ENCODE measurements at regions not wholly inside any gene's neighbourhood (a gene's known extent, or its start where the extent isn't known, plus 50 kb on each side); places are given as distances from the start of the nearest gene placed in this dataset.
A peak's percentile ranks its signal among the peaks of the same experiment; 100 is the strongest.

- Histone ChIP-seq H3K27me3 (no peaks in the 10 kb centered on the region), H3K36me3 (no peaks in the 10 kb centered on the region), H3K4me1 (no peaks in the 10 kb centered on the region), H3K4me3 (no peak overlapping the region), H3K27ac (no peak overlapping the region), H3K9me3 (no peaks in the 10 kb centered on the region)
- intact Hi-C loops (cut with DNase I; ENCODE audit: low total_unique reads): no loop called here
- WGBS, 5 donors: 35 to 48% (median 39%) methylated on average over 2 of the region's 2 CpGs
- no peak for TF ChIP-seq EP300 (IDR thresholded peaks at IDR 0.05)
- DNase-seq: no peak
These were observed 143.8 kb upstream of the CLEC14A start for GRCh38 chr14:38399652-38400051.

GRCh38 chr14:38394767-38395166 lies 138.9 kb upstream of the CLEC14A start:
- no peak for TF ChIP-seq CTCF (IDR thresholded peaks at IDR 0.05)
- TF ChIP-seq POLR2A (IDR thresholded peaks at IDR 0.05): no peak
- no peak for TF ChIP-seq EP300 (IDR thresholded peaks at IDR 0.05)
- TF ChIP-seq POLR2AphosphoS5 (IDR thresholded peaks at IDR 0.05): no peak
- no peaks in the 10 kb centered on the region for H3K4me1 ChIP-seq
- no peak overlapping the region for H3K4me3 ChIP-seq
- no peaks in the 10 kb centered on the region for H3K27me3 ChIP-seq
- no peaks in the 10 kb centered on the region for H3K36me3 ChIP-seq
- no peaks in the 10 kb centered on the region for H3K9me3 ChIP-seq
- intact Hi-C loops (cut with DNase I; ENCODE audit: low total_unique reads): no loop called here
- no peak overlapping the region for H3K27ac ChIP-seq
- no peak for DNase-seq

GRCh38 chr14:38394064-38394463 lies 138.2 kb upstream of the CLEC14A start:
- intact Hi-C loops (cut with DNase I; ENCODE audit: low total_unique reads): no loop called here
- 80 to 96% (median 85%) methylated on average over 2 of the region's 2 CpGs for WGBS, 5 donors

GRCh38 chr14:38391334-38391733 lies 135.4 kb upstream of the CLEC14A start:
- Histone ChIP-seq H3K36me3 (no peaks in the 10 kb centered on the region), H3K27ac (no peak overlapping the region), H3K4me3 (no peak overlapping the region), H3K9me3 (no peaks in the 10 kb centered on the region), H3K27me3 (no peaks in the 10 kb centered on the region), H3K4me1 (no peaks in the 10 kb centered on the region)
- TF ChIP-seq POLR2AphosphoS5 (IDR thresholded peaks at IDR 0.05): no peak
- TF ChIP-seq CTCF (IDR thresholded peaks at IDR 0.05): no peak
- TF ChIP-seq POLR2A (IDR thresholded peaks at IDR 0.05): no peak
- no peak for TF ChIP-seq EP300 (IDR thresholded peaks at IDR 0.05)
- intact Hi-C loops (cut with DNase I; ENCODE audit: low total_unique reads): no loop called here
- DNase-seq: peak in 1 of 2 donors; percentile 5

More at GRCh38 chr14:38394064-38394463, 138.2 kb upstream of the CLEC14A start:
- Histone ChIP-seq H3K27me3 (no peaks in the 10 kb centered on the region), H3K4me3 (no peak overlapping the region), H3K9me3 (no peaks in the 10 kb centered on the region), H3K4me1 (no peaks in the 10 kb centered on the region), H3K27ac (no peak overlapping the region), H3K36me3 (no peaks in the 10 kb centered on the region)
- no peak for DNase-seq
- TF ChIP-seq EP300 (IDR thresholded peaks at IDR 0.05): no peak
- no peak for TF ChIP-seq CTCF (IDR thresholded peaks at IDR 0.05)
- TF ChIP-seq POLR2A (IDR thresholded peaks at IDR 0.05): no peak
- no peak for TF ChIP-seq POLR2AphosphoS5 (IDR thresholded peaks at IDR 0.05)

- Histone ChIP-seq H3K4me3 (no peak overlapping the region), H3K4me1 (no peaks in the 10 kb centered on the region), H3K9me3 (no peaks in the 10 kb centered on the region), H3K27me3 (no peaks in the 10 kb centered on the region), H3K27ac (no peak overlapping the region), H3K36me3 (no peaks in the 10 kb centered on the region)
- DNase-seq: peak in 1 of 2 donors; percentile 12
- WGBS, 5 donors: 64 to 87% (median 78%) methylated on average over 1 of the region's 1 CpG
- intact Hi-C loops (cut with DNase I; ENCODE audit: low total_unique reads): no loop called here
- TF ChIP-seq CTCF (IDR thresholded peaks at IDR 0.05) (no peak), EP300 (IDR thresholded peaks at IDR 0.05) (no peak), POLR2A (IDR thresholded peaks at IDR 0.05) (no peak), POLR2AphosphoS5 (IDR thresholded peaks at IDR 0.05) (no peak)
These were observed 133.8 kb upstream of the CLEC14A start for GRCh38 chr14:38389681-38390080.

All from stomach (tissue), 8 donors.